H1 (cell line): ENCODE measurements at regions not wholly inside any gene's neighbourhood (a gene's known extent, or its start where the extent isn't known, plus 50 kb on each side); places are given as distances from the start of the nearest gene placed in this dataset.

ENCODE experiments used
- CTCF ChIA-PET: fragments of 300-600 bp; sonication (Branson Sonifier 250); formaldehyde crosslinking; loops from one replicate; lab custom pipeline; 2021; ENCODE audit not compliant: partially characterized antibody; lab: Charles Lee
- POLR2A ChIA-PET: fragments of 300-600 bp; sonication (Branson Sonifier 250); formaldehyde crosslinking; loops from one replicate; lab custom pipeline; 2021; ENCODE audit warnings: inconsistent platforms; ENCODE audit not compliant: partially characterized antibody; lab: Charles Lee
- DNase-seq, 2 experiments: peaks; one replicate each; pipeline versions ENCODE4 v3.0.0 to v3.0.0-alpha.2; 2010 to 2022; ENCODE audit warnings: low spot score in 2 of 2, low read depth in 1 of 2, mixed read lengths in 1 of 2
- FAIRE-seq: peaks from 2 replicates; lab custom pipeline; 2011; peaks lifted over from hg19 to GRCh38; lab: Jason Lieb, UNC
- H2AFZ ChIP-seq: 2 replicates; pipeline ENCODE4 v1.8.1; 2012; ENCODE audit warnings: low read length, inconsistent platforms
- H2AK5ac ChIP-seq: 2 replicates; pipeline ENCODE4 v1.6.1; 2013; ENCODE audit warnings: low read depth, low read length
- H2BK120ac ChIP-seq: replicated peaks from 2 replicates; pipeline ENCODE3; 2013; ENCODE audit warnings: low read depth, low read length, inconsistent platforms
- H2BK12ac ChIP-seq: 2 replicates; pipeline ENCODE4 v1.6.1; 2013; ENCODE audit warnings: low read depth, low read length
- H2BK15ac ChIP-seq: 2 replicates; pipeline ENCODE4 v1.6.1; 2013; ENCODE audit warnings: low read length
- H2BK20ac ChIP-seq: 2 replicates; pipeline ENCODE4 v1.6.1; 2013; ENCODE audit warnings: low read length
- H2BK5ac ChIP-seq: 2 replicates; pipeline ENCODE4 v1.6.1; 2013; ENCODE audit warnings: low read depth, low read length
- H3K14ac ChIP-seq: 2 replicates; pipeline ENCODE4 v1.6.1; 2013; ENCODE audit warnings: inconsistent platforms; ENCODE audit not compliant: insufficient read length
- H3K18ac ChIP-seq: 2 replicates; pipeline ENCODE4 v1.6.1; 2013; ENCODE audit warnings: low read length; ENCODE audit errors: extremely low read depth
- H3K23ac ChIP-seq: 2 replicates; pipeline ENCODE4 v1.6.1; 2013; ENCODE audit warnings: inconsistent platforms; ENCODE audit not compliant: insufficient read length
- H3K23me2 ChIP-seq: 2 replicates; pipeline ENCODE4 v1.6.1; 2013; ENCODE audit warnings: low read depth, low read length
- H3K27ac ChIP-seq: 2 replicates; pipeline ENCODE4 v1.6.1; 2011; ENCODE audit warnings: low read depth, low read length, inconsistent platforms
- H3K27me3 ChIP-seq, 4 experiments: replicated peaks in 1 of 4; 1 replicate in 1 of 4; 2 replicates in 3 of 4; pipeline versions ENCODE4 v1.6.1 to v1.8.1; 2011 to 2013; ENCODE audit warnings: low read length in 3 of 4, mild to moderate bottlenecking in 3 of 4, inconsistent platforms in 2 of 4, mixed read lengths in 2 of 4, moderate library complexity in 1 of 4; ENCODE audit not compliant: control insufficient read depth in 3 of 4, insufficient read depth in 3 of 4; ENCODE audit errors: extremely low read depth in 1 of 4
- H3K36me3 ChIP-seq, 4 experiments: 2 replicates each; pipeline versions ENCODE4 v1.6.1 to v1.8.1; 2011 to 2013; ENCODE audit warnings: mild to moderate bottlenecking in 4 of 4, low read length in 3 of 4, moderate library complexity in 2 of 4, control low read depth in 1 of 4, inconsistent platforms in 1 of 4; ENCODE audit not compliant: insufficient read depth in 4 of 4, control insufficient read depth in 2 of 4
- H3K4ac ChIP-seq: replicated peaks from 2 replicates; pipeline ENCODE3; 2013; ENCODE audit warnings: low read length, low read depth, mixed read lengths, inconsistent platforms; ENCODE audit not compliant: insufficient read length
- H3K4me1 ChIP-seq, 4 experiments: replicated peaks in 1 of 4; 1 replicate in 1 of 4; 2 replicates in 3 of 4; pipeline versions ENCODE4 v1.6.1 to v1.8.1; 2011 to 2013; ENCODE audit warnings: low read length in 3 of 4, inconsistent platforms in 2 of 4, mixed read lengths in 1 of 4; ENCODE audit not compliant: insufficient read depth in 4 of 4, control insufficient read depth in 3 of 4
- H3K4me2 ChIP-seq, 2 experiments: 2 replicates each; pipeline versions ENCODE4 v1.6.1 to v1.8.1; 2011 to 2013; ENCODE audit warnings: low read depth in 2 of 2, low read length in 2 of 2, control low read depth in 1 of 2, inconsistent platforms in 1 of 2, mild to moderate bottlenecking in 1 of 2; ENCODE audit not compliant: insufficient read depth in 1 of 2
- H3K4me3 ChIP-seq, 4 experiments: fragments of 200-600, 300-600 bp in 1 of 4; sonication (generic), shearing (Covaris generic), sonication (Bioruptor Twin) in 1 of 4; 2 replicates each; pipeline versions ENCODE4 v1.5.1 to v1.8.1; 2011 to 2016; ENCODE audit warnings: low read length in 4 of 4, low read depth in 3 of 4, control low read depth in 2 of 4, inconsistent platforms in 2 of 4, mild to moderate bottlenecking in 2 of 4, mixed read lengths in 1 of 4, moderate library complexity in 1 of 4; ENCODE audit not compliant: insufficient read depth in 2 of 4; ENCODE audit errors: extremely low read depth in 1 of 4
- H3K56ac ChIP-seq: replicated peaks from 2 replicates; pipeline ENCODE3; 2013; ENCODE audit warnings: low read depth, mild to moderate bottlenecking, mixed read lengths, low read length, inconsistent platforms; ENCODE audit not compliant: insufficient read length
- H3K79me1 ChIP-seq: 2 replicates; pipeline ENCODE4 v1.6.1; 2013; ENCODE audit warnings: low read depth, low read length, control low read depth
- H3K79me2 ChIP-seq, 2 experiments: 2 replicates each; pipeline versions ENCODE4 v1.6.1 to v1.8.1; 2012 to 2013; ENCODE audit warnings: low read length in 2 of 2, mild to moderate bottlenecking in 2 of 2, inconsistent platforms in 1 of 2; ENCODE audit not compliant: insufficient read depth in 2 of 2, control insufficient read depth in 1 of 2
- H3K9ac ChIP-seq, 4 experiments: replicated peaks in 1 of 4; 1 replicate in 1 of 4; 2 replicates in 3 of 4; pipeline versions ENCODE4 v1.6.1 to v1.8.1; 2011 to 2013; ENCODE audit warnings: low read depth in 3 of 4, low read length in 3 of 4, control low read depth in 2 of 4, mild to moderate bottlenecking in 2 of 4, moderate library complexity in 2 of 4, inconsistent platforms in 1 of 4; ENCODE audit errors: extremely low read depth in 1 of 4
- H3K9me3 ChIP-seq, 2 experiments: 2 replicates each; pipeline versions ENCODE4 v1.6.1 to v1.8.1; 2012 to 2013; ENCODE audit warnings: mild to moderate bottlenecking in 2 of 2, moderate library complexity in 2 of 2, control low read depth in 1 of 2, inconsistent platforms in 1 of 2, low read depth in 1 of 2, low read length in 1 of 2, mixed read lengths in 1 of 2; ENCODE audit not compliant: insufficient read depth in 2 of 2
- H4K20me1 ChIP-seq, 2 experiments: replicated peaks in 1 of 2; 2 replicates each; pipeline versions ENCODE3 to v1.8.1; 2011 to 2013; ENCODE audit warnings: inconsistent platforms in 2 of 2, low read length in 2 of 2, mild to moderate bottlenecking in 1 of 2; ENCODE audit not compliant: insufficient read depth in 2 of 2, control insufficient read depth in 1 of 2
- H4K5ac ChIP-seq: 2 replicates; pipeline ENCODE4 v1.6.1; 2013; ENCODE audit warnings: low read length, low read depth, mixed read lengths, inconsistent platforms; ENCODE audit not compliant: insufficient read length
- H4K8ac ChIP-seq: 2 replicates; pipeline ENCODE4 v1.8.0; 2013; ENCODE audit warnings: mild to moderate bottlenecking, moderate library complexity, low read length, inconsistent platforms; ENCODE audit not compliant: insufficient read depth; ENCODE audit errors: extremely low read depth
- H4K91ac ChIP-seq: replicated peaks from 2 replicates; pipeline ENCODE3; 2013; ENCODE audit warnings: low read length, mixed read lengths, inconsistent platforms; ENCODE audit not compliant: insufficient read length
- CBX8 ChIP-seq: fragments of 300-800, 300-1000 bp; sonication (generic); IDR thresholded peaks from 2 replicates; pipeline ENCODE4 v1.7.1; 2016; ENCODE audit warnings: low read depth, low read length, borderline replicate concordance
- EP300 ChIP-seq, 2 experiments: IDR thresholded peaks; 1 replicate in 1 of 2; 2 replicates in 1 of 2; pipeline ENCODE4 v1.6.1; 2011 to 2012; ENCODE audit warnings: low read depth in 2 of 2, low read length in 2 of 2, mild to moderate bottlenecking in 2 of 2, borderline replicate concordance in 1 of 2, inconsistent platforms in 1 of 2, moderate library complexity in 1 of 2
- HDAC6 ChIP-seq: IDR thresholded peaks from one replicate; pipeline ENCODE4 v1.7.1; 2012; ENCODE audit warnings: low read depth, mild to moderate bottlenecking, inconsistent platforms, low read length, moderate library complexity
- POU5F1 ChIP-seq: IDR thresholded peaks from 2 replicates; pipeline ENCODE4 v1.6.1; 2011; ENCODE audit warnings: low read depth, mild to moderate bottlenecking, low read length, moderate library complexity
- RAD21 ChIP-seq, 2 experiments: IDR thresholded peaks in 1 of 2; conservative IDR thresholded peaks in 1 of 2; 2 replicates each; pipeline ENCODE4 v1.6.1; 2011; ENCODE audit warnings: low read depth in 2 of 2, low read length in 2 of 2, improper control_type of control experiment in 1 of 2, inconsistent platforms in 1 of 2, mild to moderate bottlenecking in 1 of 2, moderate library complexity in 1 of 2
- RNF2 ChIP-seq: fragments of 200-900, 300-1000 bp; sonication (generic); IDR thresholded peaks from 2 replicates; pipeline ENCODE4 v1.7.1; 2016; ENCODE audit warnings: borderline replicate concordance, low read depth, mild to moderate bottlenecking, antibody characterized with exemption, low read length; ENCODE audit not compliant: poor library complexity, severe bottlenecking; ENCODE audit errors: missing control alignments
- SIN3A ChIP-seq, 2 experiments: IDR thresholded peaks in 1 of 2; conservative IDR thresholded peaks in 1 of 2; 2 replicates each; pipeline ENCODE4 v1.6.1; 2011 to 2012; ENCODE audit warnings: low read length in 2 of 2, improper control_type of control experiment in 1 of 2, low read depth in 1 of 2, mild to moderate bottlenecking in 1 of 2
- SIRT6 ChIP-seq: IDR thresholded peaks from one replicate; pipeline ENCODE4 v1.7.1; 2012; ENCODE audit warnings: low read length, inconsistent platforms
- TAF7 ChIP-seq: optimal IDR thresholded peaks from 2 replicates; pipeline ENCODE3; 2011; ENCODE audit warnings: low read depth, mild to moderate bottlenecking, inconsistent platforms, low read length, moderate library complexity, borderline replicate concordance
- TCF12 ChIP-seq: IDR thresholded peaks from 2 replicates; pipeline ENCODE4 v1.6.1; 2011; ENCODE audit warnings: low read depth, mild to moderate bottlenecking, low read length
- WGBS, 2 experiments: shearing (Covaris generic) in 1 of 2; methylation state at CpG; one replicate each; pipeline versions ENCODE4 v1.1.6 to v1.1.7; 2013 to 2015; ENCODE audit warnings: low lambda C conversion rate in 2 of 2, mixed read lengths in 2 of 2, inconsistent platforms in 1 of 2, low coverage in 1 of 2, missing lambda C conversion rate in 1 of 2; ENCODE audit not compliant: insufficient replicate concordance in 2 of 2, insufficient coverage in 1 of 2, insufficient read length in 1 of 2; ENCODE audit errors: extremely low coverage in 1 of 2, missing lambda C conversion rate in 1 of 2; 5-methylcytosine and 5-hydroxymethylcytosine counted together
- TF ChIP-seq, protein P1 (sequence below): IDR thresholded peaks from 2 replicates; pipeline ENCODE4 v1.6.1; 2011; ENCODE audit warnings: low read depth, mild to moderate bottlenecking, low read length; ENCODE audit not compliant: insufficient read depth

DNA sequence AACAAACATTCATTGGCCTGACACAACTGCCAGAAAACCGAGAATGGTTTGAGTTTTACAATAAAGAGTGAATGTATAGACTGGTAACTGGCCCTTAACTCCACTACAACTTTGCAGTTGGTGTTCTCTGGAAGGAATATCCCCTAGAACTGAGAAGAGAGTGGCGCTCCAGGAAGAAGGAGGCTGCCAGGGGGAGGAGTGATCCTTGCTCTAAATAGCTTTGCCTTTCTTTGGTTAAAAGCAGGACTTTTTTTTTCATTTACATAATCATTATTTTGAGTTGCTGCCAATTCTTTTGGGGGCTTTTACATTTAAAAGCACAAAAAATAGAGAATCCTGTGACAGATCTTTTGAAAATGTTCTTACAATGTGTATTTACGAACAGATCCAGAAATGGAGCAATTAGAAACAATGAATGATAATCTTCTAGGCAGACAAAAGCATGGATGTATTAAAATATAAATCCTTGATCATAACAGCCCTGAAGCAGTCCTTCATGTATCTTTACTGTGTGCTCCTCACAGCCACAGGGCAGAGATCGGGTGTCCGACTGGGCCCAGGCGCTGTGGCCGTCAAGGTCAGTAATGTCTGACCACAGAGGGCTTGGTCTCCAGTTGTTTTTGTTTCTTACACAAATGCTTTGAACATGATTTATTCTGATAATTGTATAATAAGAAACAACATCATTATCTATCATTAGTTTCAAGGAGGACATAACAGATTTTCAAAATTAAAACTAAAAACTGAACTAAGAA, 612.2 kb downstream of the HDGFL1 start:
- Histone ChIP-seq H3K27me3 (no peaks in the 10 kb centered on the region), H2BK15ac (no peak overlapping the region), H3K23ac (no peak overlapping the region), H4K91ac (no peak overlapping the region), H2BK20ac (no peak overlapping the region), H3K79me2 (no peaks in the 10 kb centered on the region), H3K23me2 (no peaks in the 10 kb centered on the region), H3K18ac (no peak overlapping the region), H3K14ac (no peak overlapping the region), H4K5ac (no peak overlapping the region), H3K9ac (no peak overlapping the region), H4K8ac (no peak overlapping the region), H2BK120ac (no peak overlapping the region), H3K79me1 (no peaks in the 10 kb centered on the region), H3K4ac (no peak overlapping the region), H4K20me1 (no peaks in the 10 kb centered on the region), H3K36me3 (no peaks in the 10 kb centered on the region), H2AK5ac (no peak overlapping the region), H3K4me3 (no peak overlapping the region), H2BK12ac (no peak overlapping the region), H2BK5ac (no peak overlapping the region), H3K56ac (no peak overlapping the region), H3K9me3 (no peaks in the 10 kb centered on the region), H3K27ac (no peak overlapping the region), H3K4me1 (no peaks in the 10 kb centered on the region; a peak in 1 of 7 replicates), H3K4me2 (no peak overlapping the region), H2AFZ (no peak overlapping the region)
- ChIA-PET CTCF (interaction anchor here (0.6 to 0.8 kb wide), 2 partner anchors 45 to 266 kb away, joined by 3 read pairs; no protein-coding TSS in a partner anchor), POLR2A (no interaction called here)
- FAIRE-seq, result no peak
- no peak for DNase-seq
- 89% methylated on average over 7 of the region's 7 CpGs; no CpG with 5 or more reads in 1 of the 2 experiments for WGBS, 2 experiments
- TF ChIP-seq SIN3A (conservative IDR thresholded peaks at IDR 0.05 in 1 of 2, IDR thresholded peaks at IDR 0.05 in 1 of 2; ENCODE audit: low read depth in 1 of 2, low read length in 2 of 2) (no peak), HDAC6 (no peak), RNF2 (no peak), POU5F1 (no peak), EP300 (IDR thresholded peaks at IDR 0.05; ENCODE audit: borderline replicate concordance in 1 of 2, low read depth in 2 of 2, low read length in 2 of 2) (no peak), TAF7 (no peak), SIRT6 (no peak), CBX8 (no peak), RAD21 (IDR thresholded peaks at IDR 0.05 in 1 of 2, conservative IDR thresholded peaks at IDR 0.05 in 1 of 2; ENCODE audit: low read depth in 2 of 2, low read length in 2 of 2) (no peak), TCF12 (no peak)
- TF ChIP-seq, protein P1, sequence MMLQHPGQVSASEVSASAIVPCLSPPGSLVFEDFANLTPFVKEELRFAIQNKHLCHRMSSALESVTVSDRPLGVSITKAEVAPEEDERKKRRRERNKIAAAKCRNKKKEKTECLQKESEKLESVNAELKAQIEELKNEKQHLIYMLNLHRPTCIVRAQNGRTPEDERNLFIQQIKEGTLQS, result no peak
